Caco-2 (cell line): ENCODE measurements at regions not wholly inside any gene's neighbourhood (a gene's known extent, or its start where the extent isn't known, plus 50 kb on each side); places are given as distances from the start of the nearest gene placed in this dataset.

Experiments
- BruUV-seq: library from RNA; stranded (reverse); fragments of 400-500 nt; replicated peaks from 2 replicates; lab custom pipeline; 2021; lab: Mats Ljungman, UMichigan
- CTCF ChIA-PET: fragments of 300-600 bp; sonication (Branson Sonifier 250); formaldehyde crosslinking; loops from one replicate; lab custom pipeline; 2022; ENCODE audit warnings: antibody characterized with exemption; lab: Charles Lee
- POLR2A ChIA-PET: fragments of 300-600 bp; sonication (Branson Sonifier 250); formaldehyde crosslinking; loops from one replicate; lab custom pipeline; 2022; ENCODE audit warnings: antibody characterized with exemption; lab: Charles Lee
- DNase-seq, 2 experiments: peaks; one replicate each; pipeline versions ENCODE4 v3.0.0 to v3.0.0-alpha.2; 2020 to 2022
- H3K27me3 ChIP-seq: replicated peaks from 2 replicates; pipeline ENCODE4 v1.6.0; 2011; ENCODE audit warnings: low read length; ENCODE audit not compliant: control insufficient read depth, insufficient read depth
- H3K36me3 ChIP-seq: 2 replicates; pipeline ENCODE4 v1.5.1; 2011; ENCODE audit warnings: low read length; ENCODE audit not compliant: control insufficient read depth, insufficient read depth
- H3K4me1 ChIP-seq: fragments of 250-450 bp; sonication (Bioruptor Pico); 2 replicates; pipeline ENCODE4 v1.5.1; 2020; ENCODE audit warnings: mild to moderate bottlenecking
- H3K4me3 ChIP-seq: 2 replicates; pipeline ENCODE4 v1.5.1; 2011; ENCODE audit warnings: low read depth, mild to moderate bottlenecking, control low read depth, low read length
- H3K9me3 ChIP-seq: fragments of 250-450 bp; sonication (Bioruptor Pico); 2 replicates; pipeline ENCODE4 v1.5.1; 2020; ENCODE audit warnings: mild to moderate bottlenecking, moderate library complexity
- H3K27ac Mint-ChIP-seq: one replicate; pipeline ENCODE4 v1.8.0; 2022; ENCODE audit warnings: mixed read lengths; ENCODE audit not compliant: unreplicated experiment
- H3K27me3 Mint-ChIP-seq: one replicate; pipeline ENCODE4 v1.8.0; 2022; ENCODE audit warnings: mixed read lengths; ENCODE audit not compliant: insufficient read depth, unreplicated experiment
- H3K36me3 Mint-ChIP-seq: one replicate; pipeline ENCODE4 v1.8.0; 2022; ENCODE audit warnings: mild to moderate bottlenecking, mixed read lengths; ENCODE audit not compliant: insufficient read depth, unreplicated experiment
- H3K4me1 Mint-ChIP-seq: one replicate; pipeline ENCODE4 v1.8.0; 2022; ENCODE audit warnings: low read depth, mixed read lengths; ENCODE audit not compliant: unreplicated experiment
- H3K4me3 Mint-ChIP-seq: one replicate; pipeline ENCODE4 v1.8.0; 2022; ENCODE audit warnings: mild to moderate bottlenecking, moderate library complexity, mixed read lengths; ENCODE audit not compliant: unreplicated experiment
- H3K9me3 Mint-ChIP-seq: one replicate; pipeline ENCODE4 v1.8.0; 2022; ENCODE audit warnings: mixed read lengths; ENCODE audit not compliant: unreplicated experiment
- CTCF ChIP-seq, 2 experiments: fragments of 200-600 bp in 1 of 2; IDR thresholded peaks; 1 replicate in 1 of 2; 2 replicates in 1 of 2; pipeline versions ENCODE4 v1.5.1 to v1.8.0; 2011 to 2022; ENCODE audit warnings: antibody characterized with exemption in 1 of 2, control low read depth in 1 of 2, inconsistent platforms in 1 of 2, low read depth in 1 of 2, low read length in 1 of 2, mild to moderate bottlenecking in 1 of 2, moderate library complexity in 1 of 2; ENCODE audit not compliant: insufficient read depth in 1 of 2, severe bottlenecking in 1 of 2, unreplicated experiment in 1 of 2
- intact Hi-C: fragments of 100-400 bp; cut with micrococcal nuclease; formaldehyde crosslinking; loops from one replicate; pipeline ENCODE4 v1.10.0; 2022; ENCODE audit not compliant: unreplicated experiment

GRCh38 chr10:130480491-130480890, 344.3 kb downstream of the GLRX3 start:
- H3K4me3 Mint-ChIP-seq: no peak overlapping the region
- intact Hi-C loops: no loop called here
- ChIA-PET POLR2A (no interaction called here), CTCF (no interaction called here)
- no peaks in the 10 kb centered on the region for H3K4me1 Mint-ChIP-seq
- H3K36me3 Mint-ChIP-seq: no peaks in the 10 kb centered on the region
- no peaks in the 10 kb centered on the region for H3K4me1 ChIP-seq
- peaks cover 3% of the 10 kb centered on the region for H3K27me3 Mint-ChIP-seq
- no peak for DNase-seq
- no peaks in the 10 kb centered on the region for H3K36me3 ChIP-seq
- H3K9me3 Mint-ChIP-seq: no peaks in the 10 kb centered on the region
- no peaks in the 10 kb centered on the region for H3K27me3 ChIP-seq
- no peak overlapping the region for H3K4me3 ChIP-seq
- H3K9me3 ChIP-seq: no peaks in the 10 kb centered on the region
- TF ChIP-seq CTCF (IDR thresholded peaks at IDR 0.05; ENCODE audit: insufficient read depth in 1 of 2, low read depth in 1 of 2, low read length in 1 of 2, severe bottlenecking in 1 of 2, unreplicated experiment in 1 of 2): no peak
- BruUV-seq: no TSS peak
- H3K27ac Mint-ChIP-seq: no peak overlapping the region

- ChIA-PET POLR2A (no interaction called here), CTCF (no interaction called here)
- Mint-ChIP-seq H3K9me3 (no peaks in the 10 kb centered on the region), H3K4me3 (no peak overlapping the region), H3K4me1 (no peaks in the 10 kb centered on the region), H3K27me3 (peaks cover 3% of the 10 kb centered on the region), H3K27ac (no peak overlapping the region), H3K36me3 (no peaks in the 10 kb centered on the region)
- H3K9me3 ChIP-seq: no peaks in the 10 kb centered on the region
- H3K36me3 ChIP-seq: no peaks in the 10 kb centered on the region
- no peak for DNase-seq
- no peaks in the 10 kb centered on the region for H3K27me3 ChIP-seq
- H3K4me3 ChIP-seq: no peak overlapping the region
- no TSS peak for BruUV-seq
- intact Hi-C loops: no loop called here
- H3K4me1 ChIP-seq: no peaks in the 10 kb centered on the region
- no peak for TF ChIP-seq CTCF (IDR thresholded peaks at IDR 0.05; ENCODE audit: insufficient read depth in 1 of 2, low read depth in 1 of 2, low read length in 1 of 2, severe bottlenecking in 1 of 2, unreplicated experiment in 1 of 2)
Observed at GRCh38 chr10:130481076-130481930, 345.1 kb downstream of the GLRX3 start.

- H3K27me3 Mint-ChIP-seq: peaks cover 3% of the 10 kb centered on the region
- H3K4me1 ChIP-seq: no peaks in the 10 kb centered on the region
- no peaks in the 10 kb centered on the region for H3K9me3 Mint-ChIP-seq
- ChIA-PET POLR2A (no interaction called here), CTCF (no interaction called here)
- H3K4me3 ChIP-seq: no peak overlapping the region
- no peak for DNase-seq
- H3K9me3 ChIP-seq: no peaks in the 10 kb centered on the region
- H3K4me1 Mint-ChIP-seq: no peaks in the 10 kb centered on the region
- no peaks in the 10 kb centered on the region for H3K27me3 ChIP-seq
- no peaks in the 10 kb centered on the region for H3K36me3 Mint-ChIP-seq
- H3K27ac Mint-ChIP-seq: no peak overlapping the region
- H3K4me3 Mint-ChIP-seq: no peak overlapping the region
- TF ChIP-seq CTCF (IDR thresholded peaks at IDR 0.05; ENCODE audit: insufficient read depth in 1 of 2, low read depth in 1 of 2, low read length in 1 of 2, severe bottlenecking in 1 of 2, unreplicated experiment in 1 of 2): no peak
- intact Hi-C loops: no loop called here
- no peaks in the 10 kb centered on the region for H3K36me3 ChIP-seq
- no TSS peak for BruUV-seq
Observed at GRCh38 chr10:130481936-130482335, 345.7 kb downstream of the GLRX3 start.
